Heart right ventricle (tissue), 16 donors: ENCODE measurements at regions not wholly inside any gene's neighbourhood (a gene's known extent, or its start where the extent isn't known, plus 50 kb on each side); places are given as distances from the start of the nearest gene placed in this dataset.

Source experiments
- ATAC-seq, 8 donors: fragments of 200-7000 bp; cut with Tn5 transposase; one replicate each; pipeline ENCODE4 v1.9.1; 2020; ENCODE audit warnings: mild to moderate bottlenecking in 8 of 8, moderate library complexity in 8 of 8, moderate number of reproducible peaks in 1 of 8
- DNase-seq, 2 donors: peaks; one replicate each; pipeline ENCODE4 v3.0.0-alpha.2; 2020
- H3K27ac ChIP-seq, 10 donors: fragments of 200-600 bp; sonication (generic) in 2 of 10; one replicate each; pipeline versions ENCODE4 v1.5.0 to v1.8.0; 2020 to 2022; ENCODE audit warnings: mild to moderate bottlenecking in 3 of 10
- H3K27me3 ChIP-seq, 7 donors: fragments of 200-600 bp; one replicate each; pipeline ENCODE4 v1.8.0; 2021 to 2022; ENCODE audit warnings: mild to moderate bottlenecking in 2 of 7
- H3K36me3 ChIP-seq, 9 donors: fragments of 200-600 bp; sonication (generic) in 1 of 9; one replicate each; pipeline versions ENCODE4 v1.5.0 to v1.8.0; 2020 to 2022; ENCODE audit warnings: mild to moderate bottlenecking in 2 of 9
- H3K4me1 ChIP-seq, 9 donors: fragments of 200-600 bp; sonication (generic) in 1 of 9; one replicate each; pipeline versions ENCODE4 v1.5.0 to v1.8.0; 2020 to 2022; ENCODE audit warnings: mild to moderate bottlenecking in 4 of 9
- H3K4me3 ChIP-seq, 10 donors: fragments of 200-600 bp; sonication (generic) in 2 of 10; one replicate each; pipeline versions ENCODE4 v1.5.0 to v1.8.0; 2020 to 2022; ENCODE audit warnings: mild to moderate bottlenecking in 7 of 10, moderate library complexity in 2 of 10
- H3K9me3 ChIP-seq, 11 donors: fragments of 200-600 bp in 10 of 11; sonication (generic) in 2 of 11; one replicate each; pipeline versions ENCODE4 v1.5.0 to v1.8.0; 2013 to 2022; ENCODE audit warnings: mild to moderate bottlenecking in 2 of 11, control low read depth in 1 of 11, moderate library complexity in 1 of 11
- WGBS, 2 donors: extraction: QIAGEN DNeasy Blood & Tissue Kit; methylation state at CpG; one replicate each; pipeline ENCODE4 v1.1.7; 2013; ENCODE audit warnings: inconsistent platforms in 1 of 2; 5-methylcytosine and 5-hydroxymethylcytosine counted together
- intact Hi-C, 10 donors: fragments of 100-400 bp; cut with DNase I; formaldehyde crosslinking; loops; one replicate each; pipeline versions ENCODE4 v1.11.1 to v1.14.2; 2022
- TF ChIP-seq, protein P1 (sequence below), 9 donors: fragments of 200-600 bp; sonication (generic) in 2 of 9; IDR thresholded peaks; one replicate each; pipeline versions ENCODE4 v1.5.0 to v1.8.0; 2021 to 2022; ENCODE audit warnings: antibody characterized with exemption in 9 of 9, mild to moderate bottlenecking in 5 of 9, moderate library complexity in 1 of 9
- donor health status: Arrhythmogenic right ventricular cardiomyopathy.
- donor health status: ischemic (EF 13 %, LVEDD 7.1; RV severe dilation, severe dysfunction).
- donor health status: healthy with polysubstance abuse.
- donor health status: DM: no; HTN: yes; CAD: no.
- donor health status: DM: no; HTN: no; CAD: no.
- donor health status: ischemic (EF 25% LVEDD 6.9; RV normal size, moderate dysfunction).
- donor health status: ischemic (EF 25% LVEDD 5.7; RV mildly dilated, moderate dysfunction).
- donor health status: healthy.
- donor health status: DM: yes; HTN: yes; CAD: no.
- donor health status: Ischemic cardiomyopathy.
- donor health status: ischemic (EF 35%, LVEDD 5.7; RV mildly dilated, moderate dysfunction).
- donor health status: nonischemic (EF 11% LVEDD 7.7; RV severe dilation, severe dysfunction).
- donor health status: DM: yes; HTN: yes; CAD: no.
- donor health status: PGD.
- donor health status: ischemic (EF 29% LVEDD 5.4; RV normal size, mild dysfunction).
- donor health status: nonischemic (EF 23%, LVEDD 6.1; RV moderate dilation, normal function).

DNA sequence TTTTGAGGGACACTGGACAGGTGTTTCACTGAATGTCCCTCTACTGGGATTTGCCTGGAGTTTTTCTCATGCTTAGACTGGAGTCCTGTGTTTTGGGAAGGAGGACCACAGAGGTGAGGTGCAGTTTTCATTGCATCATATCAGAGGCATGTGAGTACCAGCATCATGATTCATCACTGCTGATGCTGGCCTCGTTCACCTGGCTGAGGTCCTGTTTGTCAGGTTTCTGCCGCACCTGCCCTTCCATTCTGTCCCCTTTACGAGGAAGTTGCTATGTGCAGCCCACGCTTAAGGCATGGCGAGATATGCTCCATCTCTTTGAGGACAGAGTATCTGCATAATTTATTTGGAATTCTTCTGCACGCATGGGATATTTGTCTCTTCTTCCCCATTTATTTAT, 162.1 kb downstream of the TENT4A start:
- H3K9me3 ChIP-seq = no peaks in the 10 kb centered on the region
- H3K4me1 ChIP-seq = no peaks in the 10 kb centered on the region
- H3K27me3 ChIP-seq = peaks cover 0 to 7% (median 0%) of the 10 kb centered on the region in 7 donors
- H3K36me3 ChIP-seq = no peaks in the 10 kb centered on the region
- DNase-seq = no peak
- intact Hi-C loops = no loop called here
- no peak for ATAC-seq
- 68 to 81% methylated on average over 6 of the region's 6 CpGs for WGBS, 2 donors
- no peak overlapping the region for H3K27ac ChIP-seq
- H3K4me3 ChIP-seq = no peak overlapping the region
- TF ChIP-seq, protein P1, sequence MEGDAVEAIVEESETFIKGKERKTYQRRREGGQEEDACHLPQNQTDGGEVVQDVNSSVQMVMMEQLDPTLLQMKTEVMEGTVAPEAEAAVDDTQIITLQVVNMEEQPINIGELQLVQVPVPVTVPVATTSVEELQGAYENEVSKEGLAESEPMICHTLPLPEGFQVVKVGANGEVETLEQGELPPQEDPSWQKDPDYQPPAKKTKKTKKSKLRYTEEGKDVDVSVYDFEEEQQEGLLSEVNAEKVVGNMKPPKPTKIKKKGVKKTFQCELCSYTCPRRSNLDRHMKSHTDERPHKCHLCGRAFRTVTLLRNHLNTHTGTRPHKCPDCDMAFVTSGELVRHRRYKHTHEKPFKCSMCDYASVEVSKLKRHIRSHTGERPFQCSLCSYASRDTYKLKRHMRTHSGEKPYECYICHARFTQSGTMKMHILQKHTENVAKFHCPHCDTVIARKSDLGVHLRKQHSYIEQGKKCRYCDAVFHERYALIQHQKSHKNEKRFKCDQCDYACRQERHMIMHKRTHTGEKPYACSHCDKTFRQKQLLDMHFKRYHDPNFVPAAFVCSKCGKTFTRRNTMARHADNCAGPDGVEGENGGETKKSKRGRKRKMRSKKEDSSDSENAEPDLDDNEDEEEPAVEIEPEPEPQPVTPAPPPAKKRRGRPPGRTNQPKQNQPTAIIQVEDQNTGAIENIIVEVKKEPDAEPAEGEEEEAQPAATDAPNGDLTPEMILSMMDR (IDR thresholded peaks at IDR 0.05) = no peak

DNA sequence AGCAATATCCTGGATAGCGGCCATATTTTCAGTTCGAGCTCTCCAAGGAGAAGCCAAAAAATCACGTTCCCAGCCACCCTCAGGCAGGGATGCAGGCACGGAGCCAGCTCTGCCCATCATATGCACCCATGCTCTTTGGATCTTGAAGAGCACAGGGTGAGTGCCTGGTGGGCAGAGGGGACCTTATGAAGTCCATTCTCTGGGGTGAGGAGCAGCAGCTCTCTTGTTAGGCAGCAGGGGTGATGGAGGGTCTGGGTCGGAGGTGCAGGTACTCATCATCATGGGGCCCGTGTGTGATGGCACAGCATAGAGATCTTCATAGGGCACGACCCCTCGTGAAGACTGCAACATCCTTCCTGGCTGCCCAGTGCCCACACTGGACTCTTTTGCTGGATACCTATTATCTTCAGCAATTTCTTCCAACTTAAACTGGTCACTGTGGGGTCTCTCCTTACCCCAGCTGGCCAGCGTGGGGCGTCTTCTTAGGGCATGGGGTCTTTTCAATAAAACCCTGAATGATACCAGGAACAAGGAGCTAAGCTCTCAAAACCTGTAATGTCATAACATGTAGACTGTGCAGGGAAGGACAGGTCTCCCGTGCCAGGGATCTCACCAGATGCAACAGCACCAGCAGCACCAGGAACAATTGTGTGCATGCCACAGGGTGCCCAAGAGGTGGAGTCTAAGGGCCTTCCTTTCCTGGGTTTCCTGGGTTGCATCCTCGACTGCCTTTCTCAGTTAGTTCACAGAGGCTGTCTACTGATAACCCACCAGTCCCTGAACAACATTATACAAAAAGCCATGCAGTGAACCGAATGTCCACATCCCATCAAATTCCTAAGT, 165.0 kb downstream of the TENT4A start:
- 73 to 77% methylated on average over 13 of the region's 13 CpGs for WGBS, 2 donors
- Histone ChIP-seq H3K4me3 (no peak overlapping the region), H3K4me1 (no peaks in the 10 kb centered on the region), H3K9me3 (no peaks in the 10 kb centered on the region), H3K36me3 (no peaks in the 10 kb centered on the region), H3K27me3 (peaks cover 0 to 3% (median 0%) of the 10 kb centered on the region in 7 donors), H3K27ac (no peak overlapping the region)
- intact Hi-C loops = no loop called here
- DNase-seq (no peak), ATAC-seq (no peak)
- TF ChIP-seq, protein P1 (IDR thresholded peaks at IDR 0.05) = no peak

DNA sequence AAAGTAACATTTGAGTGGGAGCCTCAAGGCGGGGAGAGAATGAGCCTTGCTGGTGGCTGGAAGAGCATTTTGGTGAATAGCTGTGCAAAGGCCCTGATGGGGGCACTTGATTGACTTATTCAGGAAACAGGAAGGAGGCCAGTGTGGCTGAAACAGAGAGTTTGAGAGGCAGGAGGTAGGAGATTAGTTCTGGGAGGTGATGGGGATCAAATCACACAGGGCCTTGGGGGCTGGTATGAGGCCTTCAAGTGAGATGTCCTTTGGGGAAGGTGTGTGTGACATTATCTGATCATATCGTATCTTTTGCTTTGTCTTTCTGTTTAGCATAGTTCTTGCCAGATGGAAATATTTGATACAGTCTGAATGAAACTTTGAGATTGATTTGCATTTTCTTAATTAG, 172.3 kb downstream of the TENT4A start:
- DNase-seq (no peak), ATAC-seq (no peak)
- Histone ChIP-seq H3K27me3 (no peaks in the 10 kb centered on the region), H3K36me3 (no peaks in the 10 kb centered on the region), H3K4me3 (no peak overlapping the region), H3K27ac (no peak overlapping the region), H3K4me1 (no peaks in the 10 kb centered on the region), H3K9me3 (peaks cover 0 to 35% (median 15%) of the 10 kb centered on the region in 11 donors)
- intact Hi-C loops = no loop called here
- WGBS, 2 donors = 76 to 84% methylated on average over 2 of the region's 2 CpGs
- TF ChIP-seq, protein P1 (IDR thresholded peaks at IDR 0.05) = no peak

DNA sequence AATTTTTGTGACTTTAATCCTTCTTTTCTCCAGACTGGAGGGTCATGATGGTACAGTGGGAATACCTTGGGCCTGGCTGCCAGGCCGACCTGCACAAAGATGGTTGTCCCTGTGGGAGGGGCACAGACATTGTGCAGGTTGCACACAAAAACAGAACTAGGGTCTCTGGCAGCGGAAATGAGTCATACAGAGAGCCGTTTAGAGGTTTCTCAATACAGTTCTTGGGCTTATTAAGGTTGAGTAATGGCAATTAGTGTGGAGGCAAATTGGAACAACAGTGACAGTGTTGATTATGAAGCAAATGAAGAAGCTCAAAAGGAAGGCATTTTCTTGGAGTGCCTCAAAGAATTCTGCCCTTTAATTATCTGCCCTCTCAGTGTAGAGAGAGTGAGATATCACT, 173.6 kb downstream of the TENT4A start:
- TF ChIP-seq, protein P1 (IDR thresholded peaks at IDR 0.05) = no peak
- no peak for DNase-seq
- H3K36me3 ChIP-seq = no peaks in the 10 kb centered on the region
- H3K9me3 ChIP-seq = peaks cover 0 to 38% (median 15%) of the 10 kb centered on the region in 11 donors
- 52 to 53% methylated on average over 3 of the region's 3 CpGs for WGBS, 2 donors
- no peaks in the 10 kb centered on the region for H3K4me1 ChIP-seq
- no peaks in the 10 kb centered on the region for H3K27me3 ChIP-seq
- no peak for ATAC-seq
- no peak overlapping the region for H3K4me3 ChIP-seq
- intact Hi-C loops = no loop called here
- H3K27ac ChIP-seq = no peak overlapping the region
